Activated naive CD4-positive, alpha-beta T cell treated with Interleukin-2 at 50 U/mL for 16 hours (primary cell): ENCODE measurements at regions not wholly inside any gene's neighbourhood (a gene's known extent, or its start where the extent isn't known, plus 50 kb on each side); places are given as distances from the start of the nearest gene placed in this dataset.
"Not testable (repeated sequence)": the region's sequence is repeated elsewhere in the genome, so short reads cannot be mapped to it uniquely, and the experiment has no call there.

ENCODE experiments used
- DNase-seq: peaks from one replicate; pipeline ENCODE4 v3.0.0-alpha.2; 2020

DNA sequence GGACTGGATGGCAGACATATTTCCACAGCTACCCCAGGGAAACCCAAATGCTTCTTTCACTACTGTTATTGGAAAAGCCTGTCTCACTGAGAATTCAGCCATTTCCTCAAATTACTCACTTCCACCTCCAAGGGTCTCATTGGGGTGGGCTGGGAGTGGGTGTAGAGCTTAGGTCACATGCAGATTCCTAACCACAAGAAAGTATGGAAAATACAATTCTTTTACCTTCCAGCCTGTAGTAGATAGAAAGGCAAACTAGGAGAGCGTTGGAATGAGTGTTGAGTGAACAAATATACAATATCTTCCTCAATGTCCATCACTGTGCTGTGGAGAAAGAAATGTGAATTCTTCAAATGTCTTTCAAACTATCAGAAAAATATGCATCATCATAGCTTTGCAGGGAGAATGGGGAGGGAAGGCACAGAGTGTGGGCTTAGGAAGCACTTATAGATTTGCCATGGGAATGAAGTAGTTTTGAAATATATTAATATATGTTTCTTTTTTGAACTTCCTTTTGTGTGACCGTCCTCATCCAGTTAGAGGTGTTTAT is 245.3 kb upstream of the JADE1 start:
- no peak for DNase-seq

DNA sequence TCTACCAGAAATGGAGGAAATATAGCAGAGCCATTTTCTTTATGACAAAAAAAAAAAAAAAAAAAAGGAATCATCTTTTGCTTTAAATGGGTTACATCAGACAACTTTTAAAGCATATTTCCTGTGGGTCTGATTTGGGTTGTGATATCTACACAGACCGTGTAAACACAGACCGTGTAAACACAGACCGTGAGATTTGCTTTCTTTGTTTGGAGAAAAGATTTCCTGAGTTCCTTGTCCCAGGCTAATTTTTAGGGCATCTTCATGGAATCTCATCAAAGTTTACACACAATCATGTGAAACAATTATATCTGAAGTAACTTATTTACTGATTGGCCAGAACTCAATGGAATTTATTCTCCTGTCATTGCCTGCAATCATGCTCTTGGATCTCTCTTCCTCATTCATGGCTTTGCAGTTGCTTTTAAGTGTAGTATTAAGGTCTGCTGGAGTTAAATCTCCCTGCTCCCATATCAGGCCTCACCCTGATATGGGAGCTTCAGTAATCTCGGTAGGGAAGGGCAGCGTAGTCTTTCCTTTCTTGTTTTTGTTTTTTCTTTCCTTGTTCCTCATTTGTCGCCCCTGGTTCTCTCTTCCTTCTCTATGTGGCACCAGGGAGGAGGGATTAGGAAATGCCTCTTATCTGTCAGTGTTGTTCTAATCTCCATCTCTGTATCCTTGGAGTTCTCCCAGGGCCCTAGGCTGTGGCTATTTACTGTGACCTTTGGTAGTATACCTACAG is 248.6 kb upstream of the JADE1 start:
- no peak for DNase-seq

DNA sequence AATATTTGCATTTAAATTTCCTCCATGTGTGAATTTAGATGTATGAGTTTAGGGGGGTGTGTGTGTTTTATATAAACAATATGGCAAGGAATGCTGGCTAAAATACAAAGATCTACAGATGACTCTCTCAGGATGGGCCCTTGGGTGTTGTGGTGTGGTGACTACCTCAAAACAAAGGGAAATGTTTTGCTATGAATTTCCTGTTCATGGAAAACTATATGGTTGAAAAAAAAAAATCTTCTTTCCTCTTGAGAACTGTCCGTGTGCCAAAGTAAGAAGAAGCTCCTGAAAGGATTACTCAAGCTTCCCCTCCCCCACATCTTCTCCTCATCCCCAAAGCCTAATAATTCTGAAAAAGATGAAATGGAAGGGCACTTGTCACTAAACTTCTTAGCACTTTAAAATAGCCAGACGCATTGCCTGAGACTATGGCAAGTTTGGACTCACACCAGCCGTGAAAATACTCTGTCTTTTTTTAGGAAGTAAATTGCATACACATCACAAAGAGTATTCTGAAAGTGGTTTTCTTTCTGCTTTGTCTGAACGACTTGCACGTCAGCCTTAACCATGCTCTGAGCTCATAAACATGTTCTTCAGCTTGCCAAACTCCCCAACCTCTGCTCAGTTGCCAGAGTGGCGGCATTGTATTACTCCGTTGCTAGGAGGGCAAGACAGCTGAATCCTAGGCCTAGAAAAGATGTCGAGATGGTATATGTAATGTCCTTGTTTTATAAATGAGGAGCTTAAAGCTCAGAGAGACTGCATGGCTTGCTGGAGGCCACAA is 250.4 kb upstream of the JADE1 start:
- DNase-seq, result no peak

DNA sequence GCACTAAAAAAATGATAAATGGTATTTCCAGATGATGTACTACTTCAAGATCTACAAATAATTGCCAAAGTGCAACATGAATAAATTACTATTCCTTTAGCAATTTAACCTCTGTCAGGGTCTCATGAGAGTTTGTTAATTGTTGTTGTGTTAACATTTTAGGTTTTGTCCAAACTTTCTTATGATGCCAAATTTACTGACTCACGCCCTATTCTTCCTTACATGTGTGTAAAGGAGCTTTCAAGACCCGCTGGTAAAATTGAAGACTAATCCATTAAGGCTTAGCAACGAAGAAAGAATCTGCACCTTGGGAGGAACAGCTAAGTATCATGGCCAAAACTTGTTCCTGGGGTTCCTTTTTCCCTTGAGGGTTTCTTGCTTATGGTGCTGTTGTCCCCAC is 252.7 kb upstream of the JADE1 start:
- DNase-seq, result no peak

DNA sequence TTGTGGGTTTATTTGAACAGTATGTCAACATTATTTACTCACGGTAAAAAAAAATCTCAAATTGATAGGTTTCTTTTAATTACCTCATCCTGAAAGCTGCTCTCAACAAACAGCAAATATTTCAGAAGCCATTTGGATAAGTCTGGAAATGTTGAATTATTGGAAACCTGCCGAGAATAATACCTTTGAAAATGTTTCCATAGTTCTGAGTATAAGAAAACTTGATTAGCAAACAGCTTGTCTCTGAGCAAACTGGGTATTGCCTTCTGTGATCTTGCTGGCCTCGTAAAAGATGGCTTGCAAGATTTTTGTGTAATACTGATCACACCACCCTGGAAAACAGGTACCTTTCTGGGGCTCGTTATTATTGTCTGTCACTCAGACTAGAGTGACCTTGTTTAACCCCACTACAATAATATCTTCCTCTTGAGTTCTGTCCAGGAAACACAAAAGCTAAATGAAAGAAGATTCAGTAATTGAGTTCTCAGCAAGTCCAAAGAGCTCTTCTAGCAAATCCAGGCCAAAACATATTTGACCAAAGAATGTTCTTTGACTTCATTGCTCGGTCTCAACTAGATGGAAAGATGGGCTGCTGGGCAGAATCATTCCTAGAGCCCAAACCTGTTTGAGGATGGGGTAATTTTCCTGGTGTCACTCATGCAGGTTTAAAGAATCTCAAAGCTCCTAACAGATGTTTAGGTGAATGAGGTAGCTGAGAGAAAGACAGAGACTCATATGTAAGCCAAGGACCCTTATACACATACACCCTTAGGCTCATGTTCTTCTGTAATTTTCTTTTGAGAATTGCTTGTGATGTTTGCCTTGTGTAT is 255.6 kb upstream of the JADE1 start:
- DNase-seq, result no peak

DNA sequence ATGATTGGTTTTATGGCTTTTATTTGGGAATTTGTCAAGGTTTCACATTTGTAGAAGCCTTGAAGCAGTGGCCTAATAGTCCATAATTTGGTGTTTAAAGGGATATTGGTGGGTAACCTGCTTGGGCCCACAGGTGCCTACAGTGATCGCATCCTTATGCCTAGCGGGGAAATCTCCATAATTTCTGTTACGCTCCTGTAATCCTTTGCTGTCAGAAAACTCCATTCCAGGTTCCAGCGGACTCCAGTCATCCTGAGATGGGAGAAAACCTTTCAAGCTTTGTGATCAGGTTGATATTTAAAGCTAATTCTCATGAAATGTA is 257.0 kb upstream of the JADE1 start:
- no peak for DNase-seq

DNA sequence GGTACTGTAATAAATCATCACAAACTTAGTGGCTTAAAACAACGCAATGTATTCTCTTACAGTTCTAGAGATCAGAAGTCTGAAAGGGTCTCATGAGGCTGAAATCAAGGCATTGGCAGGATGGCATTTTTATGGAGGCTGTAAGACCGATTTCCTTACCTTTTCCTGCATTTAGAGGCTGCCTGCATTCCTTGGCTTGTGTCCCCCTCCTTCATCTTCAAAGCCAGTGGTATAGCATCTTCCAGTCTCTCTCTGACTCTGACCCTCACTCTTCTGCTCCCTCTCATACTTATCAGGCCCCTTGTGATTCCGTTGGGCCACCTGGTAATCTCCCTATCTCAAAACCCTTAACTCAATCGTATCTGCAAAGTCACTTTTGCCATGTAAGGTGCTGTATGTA is 258.2 kb upstream of the JADE1 start:
- no peak for DNase-seq

DNA sequence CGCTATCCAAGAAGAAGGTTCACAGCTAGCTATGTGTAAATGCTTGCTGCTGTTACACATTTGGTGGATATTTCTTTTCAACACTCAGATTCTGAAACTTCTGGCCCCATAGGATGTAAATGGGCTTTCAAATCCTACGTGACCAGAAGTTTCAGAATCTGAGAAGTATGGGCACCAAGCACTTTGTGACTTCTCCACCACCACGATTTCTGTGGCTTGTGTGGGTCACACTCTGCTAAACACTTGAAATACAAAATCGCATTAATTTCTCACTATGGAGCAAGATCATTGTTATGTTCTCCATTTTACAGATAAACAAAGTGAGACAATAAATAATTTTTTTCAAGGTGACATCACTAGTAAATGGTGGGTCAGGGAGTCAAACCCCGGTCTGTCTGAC is 259.4 kb upstream of the JADE1 start:
- no peak for DNase-seq

DNA sequence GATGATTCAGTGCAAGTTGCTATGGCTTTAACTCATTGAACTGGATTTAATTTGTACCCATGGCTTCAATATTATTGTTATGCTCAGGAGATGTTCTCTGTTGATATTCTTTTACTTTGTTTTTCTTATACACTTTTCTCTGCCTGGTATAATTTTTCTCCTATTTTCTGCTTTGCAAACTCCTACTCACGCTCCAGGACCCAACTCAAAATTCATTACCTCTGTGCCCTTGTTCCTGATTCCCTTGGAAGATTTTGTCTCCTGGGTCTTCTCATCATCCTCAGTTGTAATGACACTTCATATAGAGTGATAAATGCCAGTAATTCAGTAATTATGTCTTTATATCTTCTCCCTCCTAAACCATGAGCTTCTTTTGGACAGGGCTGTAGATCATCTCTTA is 259.9 kb upstream of the JADE1 start:
- no peak for DNase-seq

DNA sequence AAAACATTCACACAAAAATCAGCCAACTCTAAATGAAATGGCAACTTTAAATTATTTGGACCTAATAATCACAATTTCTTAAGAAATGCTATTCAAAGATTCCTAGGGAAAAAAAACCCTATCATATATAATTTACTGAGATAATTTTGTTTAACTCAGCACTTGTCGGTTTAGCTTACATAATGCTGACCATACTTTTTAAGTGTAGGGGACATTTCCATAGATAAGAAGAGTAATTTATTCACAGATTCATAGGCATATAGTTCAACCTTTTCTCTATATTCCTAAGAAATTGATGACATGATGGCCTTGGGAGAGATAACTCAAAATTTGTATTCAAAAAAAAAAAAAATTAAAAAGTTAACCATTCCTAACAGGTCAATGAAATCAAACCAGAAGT is 260.8 kb upstream of the PGRMC2 start:
- DNase-seq, result no peak

DNA sequence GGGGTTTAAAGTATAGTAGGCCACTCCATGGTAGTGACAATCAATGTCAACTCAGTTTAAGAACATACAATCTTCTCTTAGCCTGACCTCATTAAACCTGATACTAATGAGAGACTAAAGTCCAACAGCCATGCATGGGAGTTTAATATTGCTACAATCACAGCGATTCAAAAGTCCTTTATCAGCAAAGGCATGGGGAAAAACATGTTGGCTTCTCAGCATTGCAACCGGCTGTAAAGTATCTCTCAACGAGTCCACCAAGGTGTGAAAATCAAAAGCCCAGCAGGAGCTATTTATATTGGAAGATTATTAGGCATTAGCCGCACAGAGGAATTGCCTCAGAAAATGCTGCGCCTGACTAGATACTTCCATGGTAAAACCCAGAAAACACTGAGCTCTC is 256.7 kb upstream of the PGRMC2 start:
- DNase-seq, result no peak

DNA sequence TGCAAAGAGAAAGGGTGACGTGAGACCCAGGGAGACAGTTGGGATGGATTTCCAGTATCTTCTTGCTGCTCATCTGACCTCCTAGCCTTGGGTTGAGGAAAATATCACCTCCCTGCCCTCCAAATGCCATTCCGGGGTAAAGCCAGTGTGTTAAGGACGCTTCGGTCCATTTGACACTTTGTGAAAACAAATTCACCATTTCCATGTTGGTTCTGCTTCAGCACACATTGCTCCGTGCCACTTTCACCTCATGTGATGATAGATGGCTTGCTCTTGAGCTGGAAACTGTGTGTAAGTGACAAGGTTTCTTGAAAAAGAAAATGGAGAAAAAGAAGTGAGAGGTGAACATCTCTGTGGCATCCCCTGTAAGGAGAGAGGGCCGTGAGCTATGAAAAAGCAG is 256.1 kb upstream of the PGRMC2 start:
- DNase-seq, result no peak

DNA sequence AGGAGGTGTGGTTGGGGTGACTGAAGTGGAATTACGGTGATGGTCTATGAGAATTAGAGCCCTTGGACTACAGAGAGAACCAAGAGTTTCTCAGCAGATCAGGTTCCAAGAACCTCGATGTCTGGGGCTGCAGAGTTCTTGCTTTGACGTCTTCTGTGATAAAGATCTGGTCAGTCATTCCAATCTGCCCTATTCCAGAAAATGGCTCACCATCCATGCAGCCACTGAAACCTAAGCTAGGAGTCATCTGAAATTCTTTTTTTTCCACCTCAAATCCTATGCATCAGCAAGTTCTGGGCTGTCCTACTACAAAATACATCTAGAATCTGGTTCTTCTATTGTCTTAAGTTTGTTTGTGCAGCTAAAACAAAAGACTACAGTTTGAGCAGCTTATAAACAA is 254.4 kb upstream of the PGRMC2 start:
- no peak for DNase-seq

DNA sequence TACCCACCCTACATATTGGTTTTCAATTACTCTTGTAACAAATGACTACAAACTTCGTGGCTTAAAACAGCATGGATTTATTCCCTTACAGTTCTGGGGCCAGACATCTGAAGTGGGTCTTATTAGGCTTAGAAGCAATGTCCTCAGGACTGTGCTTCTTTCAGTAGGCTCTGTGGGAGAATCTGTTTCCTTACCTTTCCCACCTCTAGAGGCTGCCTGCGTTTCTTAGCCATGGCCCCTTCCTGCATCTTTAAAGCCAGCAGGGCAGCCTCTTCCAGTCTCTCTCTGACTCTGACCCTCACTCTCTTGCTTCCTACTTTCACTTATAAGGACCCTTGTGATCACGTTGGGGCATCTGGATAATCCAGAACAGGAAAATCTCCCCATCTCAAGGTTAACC is 252.5 kb upstream of the PGRMC2 start:
- DNase-seq, result no peak

DNA sequence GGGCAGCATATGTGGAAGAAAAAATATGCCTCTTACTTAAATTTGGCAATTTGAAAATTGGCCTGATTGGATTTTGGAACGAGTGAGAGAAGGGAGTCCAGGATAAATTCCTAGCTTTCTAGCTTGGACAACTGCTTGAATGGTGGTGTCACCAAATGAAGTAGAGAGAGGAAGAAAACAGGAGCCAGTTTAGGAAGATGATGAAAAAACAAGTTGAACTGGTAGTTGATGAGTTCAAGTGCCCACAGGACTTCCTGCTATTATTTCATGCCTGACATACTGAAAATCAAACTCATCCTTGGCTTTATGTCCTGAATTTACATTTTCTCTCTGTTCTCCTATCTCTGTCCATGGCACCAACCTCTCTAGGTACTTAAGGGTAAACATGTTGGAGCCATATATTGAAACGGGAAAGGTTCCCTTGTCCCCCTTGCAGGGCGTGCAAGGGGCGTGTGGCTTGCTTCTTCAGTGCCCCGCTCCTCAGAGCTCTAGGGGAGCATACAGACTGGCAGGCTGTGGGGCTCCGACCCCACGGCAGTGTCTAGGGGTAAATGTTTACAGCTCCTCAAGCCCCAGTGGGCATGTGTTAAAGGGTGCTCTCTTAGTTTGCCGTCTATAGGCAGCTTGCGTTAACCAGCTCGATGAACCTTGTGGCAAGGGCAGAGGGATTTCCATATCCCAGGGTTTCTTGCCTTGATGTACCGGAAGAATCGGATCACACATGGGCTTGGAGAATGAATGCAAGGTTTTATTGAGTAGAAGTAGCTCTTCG is 250.7 kb upstream of the PGRMC2 start:
- no peak for DNase-seq

DNA sequence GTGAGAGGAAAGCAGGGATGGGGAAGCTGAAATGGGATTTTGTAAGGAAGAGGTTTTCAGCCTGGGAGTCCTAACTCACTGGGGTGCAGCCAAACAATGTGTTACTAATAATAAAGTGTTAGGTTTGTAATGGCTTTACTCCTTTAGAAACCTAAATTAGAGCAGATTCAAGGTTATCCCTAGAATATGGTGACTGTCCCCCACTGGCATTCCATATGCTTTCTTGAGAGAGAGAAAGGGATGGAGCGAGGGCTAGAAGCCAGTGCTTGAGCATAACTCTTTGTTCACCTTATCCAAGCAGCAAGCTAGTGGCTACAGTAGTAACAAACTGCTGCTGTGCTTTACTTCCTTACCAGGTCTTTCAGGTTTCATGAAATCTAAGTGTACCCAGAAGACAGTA is 249.1 kb upstream of the PGRMC2 start:
- no peak for DNase-seq

DNA sequence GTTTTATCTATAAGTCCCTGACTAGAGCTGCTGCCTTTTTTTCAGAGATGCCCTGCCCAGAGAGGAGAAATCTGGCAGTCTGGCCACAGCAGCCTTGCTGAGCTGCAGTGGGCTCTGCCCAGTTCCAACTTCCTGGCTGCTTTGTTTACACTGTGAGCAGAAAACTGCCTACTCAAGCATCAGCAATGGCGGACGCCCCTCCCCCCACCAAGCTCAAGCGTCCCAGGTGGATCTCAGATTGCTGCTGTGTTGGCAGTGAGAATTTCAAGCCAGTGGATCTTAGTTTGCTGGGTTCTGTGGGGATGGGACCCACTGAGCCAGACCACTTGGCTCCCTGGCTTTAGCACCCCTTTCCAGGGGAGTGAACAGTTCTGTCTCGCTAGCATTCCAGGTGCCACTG is 247.9 kb upstream of the PGRMC2 start:
- not testable (repeated sequence) for DNase-seq

DNA sequence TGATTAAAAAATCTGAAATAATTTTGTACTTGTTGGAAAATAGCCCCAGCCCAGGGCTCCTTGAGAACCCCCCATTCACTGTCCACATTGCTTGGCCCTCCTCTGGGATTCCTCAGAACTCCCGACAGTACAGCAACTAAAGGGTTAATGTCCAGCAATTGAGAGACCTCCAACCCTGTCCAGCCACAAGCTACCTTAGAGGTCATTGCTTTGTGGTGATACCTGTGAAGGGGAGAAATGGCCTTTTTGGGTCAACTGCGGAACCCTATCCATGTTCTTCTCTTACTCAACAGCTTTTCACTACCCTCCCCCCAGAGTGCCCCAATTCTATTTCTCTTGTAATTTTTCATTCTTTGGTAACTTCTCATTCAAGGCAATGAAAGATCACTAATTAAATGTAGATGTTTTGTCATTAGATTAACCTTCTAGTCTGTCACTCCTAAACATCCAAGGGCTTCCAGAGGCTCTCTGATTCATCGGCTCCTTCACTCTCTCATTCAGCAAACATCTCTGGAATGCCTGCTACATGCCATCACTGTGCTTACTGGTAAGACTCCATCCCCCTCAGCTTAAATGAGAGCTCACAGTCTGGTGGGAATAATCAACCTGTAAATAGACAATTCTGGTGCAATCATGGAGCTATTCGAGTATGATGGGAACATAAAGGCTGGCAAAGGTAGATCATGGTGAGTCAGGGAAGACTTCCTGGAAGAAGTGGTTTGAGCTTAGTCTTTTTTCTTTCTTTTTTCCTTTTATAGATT is 241.4 kb upstream of the PGRMC2 start:
- DNase-seq, result no peak

DNA sequence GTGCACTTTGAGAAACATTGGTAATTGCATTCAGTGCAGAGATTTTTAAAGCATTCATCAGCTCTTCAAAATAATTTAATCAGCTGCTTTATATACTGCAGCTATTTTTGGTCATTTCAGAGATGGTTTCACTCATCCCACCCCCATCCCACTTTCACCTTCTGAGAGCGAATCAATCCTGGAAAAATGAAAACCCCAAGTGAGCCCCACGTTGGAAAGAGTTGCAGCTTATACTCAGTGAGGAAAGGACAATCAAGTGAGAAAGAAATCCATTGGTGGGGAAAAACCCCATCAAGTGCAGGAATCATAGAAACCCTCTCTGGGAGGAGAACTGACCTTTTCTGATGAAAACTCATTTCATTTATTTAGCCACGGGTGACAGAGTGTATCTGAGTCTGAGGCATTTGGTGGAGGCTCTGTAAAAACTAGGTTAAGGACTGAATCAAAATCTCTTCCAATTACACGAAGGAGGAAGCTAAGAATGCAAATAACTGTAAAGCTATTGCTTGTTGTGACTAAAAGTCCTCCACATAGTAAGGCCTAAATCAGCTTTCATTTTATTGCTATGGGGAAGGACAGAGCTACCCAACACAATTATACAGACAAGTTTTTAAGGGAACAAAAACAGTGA is 240.4 kb upstream of the PGRMC2 start:
- no peak for DNase-seq

DNA sequence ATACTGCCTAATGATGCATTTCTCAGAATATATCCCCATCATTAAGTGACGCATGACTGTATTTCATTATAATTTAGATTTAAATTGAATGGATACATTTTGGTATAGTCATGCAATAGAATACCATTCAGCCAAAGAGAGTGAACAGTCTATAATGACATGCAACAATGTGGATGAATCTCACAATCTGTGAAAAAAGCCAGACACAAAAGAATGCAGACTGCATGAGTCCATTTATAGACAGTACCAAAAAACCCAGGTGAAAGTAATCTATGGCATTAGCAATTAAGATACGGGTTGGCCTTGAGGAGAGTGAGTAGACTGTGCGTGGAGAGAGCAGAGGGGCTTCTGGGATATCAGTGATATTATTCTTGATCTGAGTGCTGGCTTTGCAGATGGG is 239.7 kb upstream of the PGRMC2 start:
- DNase-seq, result no peak

DNA sequence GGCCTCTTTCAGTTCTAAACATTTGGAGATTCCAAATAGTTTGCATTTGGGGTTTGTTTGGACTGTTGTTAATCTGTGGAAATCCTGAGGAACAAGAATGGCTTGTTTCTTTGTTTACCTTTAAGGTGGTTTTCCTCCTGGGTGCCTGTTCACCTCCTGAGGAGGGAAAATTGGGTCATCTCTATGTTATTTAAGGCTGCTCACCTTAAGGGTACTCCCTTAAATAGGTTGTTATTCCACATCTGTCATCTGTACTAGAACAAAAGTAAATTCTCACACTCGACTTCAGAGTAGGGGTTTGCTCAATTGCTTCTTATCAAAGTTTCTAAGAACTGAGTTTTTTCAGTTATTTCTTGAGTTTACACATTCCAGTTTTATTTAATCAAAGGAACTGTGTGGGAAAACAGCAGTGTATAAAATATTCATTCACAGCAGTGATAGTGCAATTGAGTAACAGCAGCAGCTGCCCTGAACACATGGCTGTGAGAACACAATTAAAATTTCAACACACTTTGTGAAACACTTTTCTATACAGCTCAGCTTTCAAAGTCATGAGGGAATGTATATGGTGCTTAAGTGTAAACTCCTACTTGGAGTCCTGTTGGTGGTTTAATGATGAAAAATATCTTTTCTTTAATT is 238.5 kb upstream of the PGRMC2 start:
- no peak for DNase-seq
